ENCODE measurements at regions not wholly inside any gene's neighbourhood (a gene's known extent, or its start where the extent isn't known, plus 50 kb on each side); places are given as distances from the start of the nearest gene placed in this dataset.

DNA sequence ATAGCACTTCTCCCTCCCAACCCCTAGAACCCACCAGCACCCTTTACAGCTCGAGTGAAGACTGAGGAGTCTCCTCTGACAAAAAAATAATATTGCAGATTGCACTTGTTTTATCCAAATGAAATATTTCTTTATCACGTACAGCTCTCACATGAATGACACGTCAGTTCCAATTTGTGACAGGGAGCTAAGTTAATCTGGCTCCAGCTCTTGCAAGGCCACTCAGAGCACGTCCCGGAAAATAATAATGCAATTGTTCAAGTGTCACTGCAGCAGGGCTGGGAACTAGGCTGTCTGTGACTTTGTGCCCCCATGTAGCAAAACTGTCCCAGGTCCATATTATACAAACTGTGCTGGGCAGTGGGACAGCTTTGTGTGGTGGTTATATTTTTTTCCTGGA, 539.6 kb downstream of the VRK1 start:
- TF ChIP-seq YY1 (IDR thresholded peaks at IDR 0.05; ENCODE audit: insufficient read depth, insufficient read length) = no peak
- no peak for TF ChIP-seq ZNF274 (IDR thresholded peaks at IDR 0.05; ENCODE audit: low read depth, low read length)
